ENCODE measurements at regions not wholly inside any gene's neighbourhood (a gene's known extent, or its start where the extent isn't known, plus 50 kb on each side); places are given as distances from the start of the nearest gene placed in this dataset.

DNA sequence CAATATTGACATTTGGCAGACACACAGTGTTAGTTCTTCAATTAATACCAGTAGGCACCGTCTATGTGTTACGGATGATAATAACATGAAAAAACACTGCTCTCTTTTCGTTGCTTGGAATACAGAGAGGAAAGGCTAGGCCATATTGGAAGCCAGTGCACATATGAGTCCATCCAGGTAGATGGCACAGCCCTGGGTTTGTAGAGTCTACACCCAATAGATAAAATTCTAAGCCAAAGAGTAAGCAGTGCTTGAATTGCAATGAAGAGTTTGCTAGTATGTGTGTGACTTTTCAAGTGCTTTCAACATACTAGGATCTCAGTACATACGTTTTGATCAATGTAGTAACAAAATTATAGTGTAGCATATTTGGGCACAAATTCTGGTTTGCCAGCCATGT lies 243.3 kb upstream of the AVPR1A start:
- no peak for TF ChIP-seq EZH2 (IDR thresholded peaks at IDR 0.05; ENCODE audit: borderline replicate concordance, low read length)
- TF ChIP-seq, protein P1, sequence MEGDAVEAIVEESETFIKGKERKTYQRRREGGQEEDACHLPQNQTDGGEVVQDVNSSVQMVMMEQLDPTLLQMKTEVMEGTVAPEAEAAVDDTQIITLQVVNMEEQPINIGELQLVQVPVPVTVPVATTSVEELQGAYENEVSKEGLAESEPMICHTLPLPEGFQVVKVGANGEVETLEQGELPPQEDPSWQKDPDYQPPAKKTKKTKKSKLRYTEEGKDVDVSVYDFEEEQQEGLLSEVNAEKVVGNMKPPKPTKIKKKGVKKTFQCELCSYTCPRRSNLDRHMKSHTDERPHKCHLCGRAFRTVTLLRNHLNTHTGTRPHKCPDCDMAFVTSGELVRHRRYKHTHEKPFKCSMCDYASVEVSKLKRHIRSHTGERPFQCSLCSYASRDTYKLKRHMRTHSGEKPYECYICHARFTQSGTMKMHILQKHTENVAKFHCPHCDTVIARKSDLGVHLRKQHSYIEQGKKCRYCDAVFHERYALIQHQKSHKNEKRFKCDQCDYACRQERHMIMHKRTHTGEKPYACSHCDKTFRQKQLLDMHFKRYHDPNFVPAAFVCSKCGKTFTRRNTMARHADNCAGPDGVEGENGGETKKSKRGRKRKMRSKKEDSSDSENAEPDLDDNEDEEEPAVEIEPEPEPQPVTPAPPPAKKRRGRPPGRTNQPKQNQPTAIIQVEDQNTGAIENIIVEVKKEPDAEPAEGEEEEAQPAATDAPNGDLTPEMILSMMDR (IDR thresholded peaks at IDR 0.05; ENCODE audit: low read length), result no peak
